T follicular helper cell (primary cell): ENCODE measurements at regions not wholly inside any gene's neighbourhood (a gene's known extent, or its start where the extent isn't known, plus 50 kb on each side); places are given as distances from the start of the nearest gene placed in this dataset.

ENCODE experiments used
- DNase-seq: peaks from one replicate; pipeline ENCODE4 v3.0.0-alpha.2; 2020; ENCODE audit warnings: low read depth

GRCh38 chr9:88734527-88734926 lies 199.5 kb downstream of the NXNL2 start:
- no peak for DNase-seq

- DNase-seq, result no peak
Measured at GRCh38 chr9:88736136-88736637, 201.2 kb downstream of the NXNL2 start.

- no peak for DNase-seq
Measured at GRCh38 chr9:88737031-88737430, 202.1 kb downstream of the NXNL2 start.

- DNase-seq, result no peak
Measured at GRCh38 chr9:88737876-88738275, 202.9 kb downstream of the NXNL2 start.

GRCh38 chr9:88738709-88739108 lies 203.7 kb downstream of the NXNL2 start:
- DNase-seq, result no peak

GRCh38 chr9:88739373-88739772 lies 204.4 kb downstream of the NXNL2 start:
- no peak for DNase-seq

- DNase-seq, result no peak
Measured at GRCh38 chr9:88740844-88741243, 205.9 kb downstream of the NXNL2 start.

- no peak for DNase-seq
Measured at GRCh38 chr9:88741335-88741734, 206.4 kb downstream of the NXNL2 start.

- DNase-seq, result no peak
Measured at GRCh38 chr9:88742483-88742882, 207.5 kb downstream of the NXNL2 start.

GRCh38 chr9:88742905-88743304 lies 207.9 kb downstream of the NXNL2 start:
- no peak for DNase-seq

GRCh38 chr9:88745276-88746001 lies 210.5 kb downstream of the NXNL2 start:
- DNase-seq, result no peak

- no peak for DNase-seq
Measured at GRCh38 chr9:88746029-88746742, 211.2 kb downstream of the NXNL2 start.

GRCh38 chr9:88746743-88747398 lies 211.9 kb downstream of the NXNL2 start:
- DNase-seq, result no peak

GRCh38 chr9:88747768-88748167 lies 212.8 kb downstream of the NXNL2 start:
- DNase-seq, result no peak

- no peak for DNase-seq
Measured at GRCh38 chr9:88748566-88749261, 213.7 kb downstream of the NXNL2 start.

- no peak for DNase-seq
Measured at GRCh38 chr9:88749420-88749819, 214.4 kb downstream of the NXNL2 start.

- no peak for DNase-seq
Measured at GRCh38 chr9:88750832-88751360, 215.9 kb downstream of the NXNL2 start.

GRCh38 chr9:88751781-88752180 lies 216.8 kb downstream of the NXNL2 start:
- no peak for DNase-seq

- DNase-seq, result no peak
Measured at GRCh38 chr9:88753691-88754367, 218.9 kb downstream of the NXNL2 start.

- no peak for DNase-seq
Measured at GRCh38 chr9:88754452-88754851, 219.5 kb downstream of the NXNL2 start.

- no peak for DNase-seq
Measured at GRCh38 chr9:88754886-88755285, 219.9 kb downstream of the NXNL2 start.
